ENCODE measurements at regions not wholly inside any gene's neighbourhood (a gene's known extent, or its start where the extent isn't known, plus 50 kb on each side); places are given as distances from the start of the nearest gene placed in this dataset.

DNA sequence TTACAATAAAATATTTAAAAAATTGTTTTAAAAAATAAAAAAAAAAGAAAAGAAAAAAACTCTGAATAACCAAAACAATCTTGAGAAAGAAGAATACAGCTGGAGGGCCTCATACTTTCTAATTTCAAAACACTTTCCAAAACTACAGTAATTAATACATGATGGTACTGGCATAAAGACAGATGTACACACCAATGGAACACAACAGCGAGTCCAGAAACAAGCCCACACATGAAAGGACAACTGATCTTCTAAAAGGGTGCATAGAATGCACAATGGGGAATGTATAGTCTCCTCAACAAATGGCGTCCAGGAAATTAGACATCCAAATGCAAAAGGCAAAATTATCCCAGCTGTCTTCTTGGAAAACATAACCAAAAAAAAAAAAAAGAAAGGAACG, 99.6 kb downstream of the LURAP1L start:
- DNase-seq (ENCODE audit: low read depth in 3 of 3, low spot score in 2 of 3): no peak

- no peak for DNase-seq (ENCODE audit: low read depth in 3 of 3, low spot score in 2 of 3)
Observed at GRCh38 chr9:12875191-12875590, 100.4 kb downstream of the LURAP1L start.

GRCh38 chr9:12876872-12877271, 102.1 kb downstream of the LURAP1L start:
- DNase-seq (ENCODE audit: low read depth in 3 of 3, low spot score in 2 of 3): no peak

DNA sequence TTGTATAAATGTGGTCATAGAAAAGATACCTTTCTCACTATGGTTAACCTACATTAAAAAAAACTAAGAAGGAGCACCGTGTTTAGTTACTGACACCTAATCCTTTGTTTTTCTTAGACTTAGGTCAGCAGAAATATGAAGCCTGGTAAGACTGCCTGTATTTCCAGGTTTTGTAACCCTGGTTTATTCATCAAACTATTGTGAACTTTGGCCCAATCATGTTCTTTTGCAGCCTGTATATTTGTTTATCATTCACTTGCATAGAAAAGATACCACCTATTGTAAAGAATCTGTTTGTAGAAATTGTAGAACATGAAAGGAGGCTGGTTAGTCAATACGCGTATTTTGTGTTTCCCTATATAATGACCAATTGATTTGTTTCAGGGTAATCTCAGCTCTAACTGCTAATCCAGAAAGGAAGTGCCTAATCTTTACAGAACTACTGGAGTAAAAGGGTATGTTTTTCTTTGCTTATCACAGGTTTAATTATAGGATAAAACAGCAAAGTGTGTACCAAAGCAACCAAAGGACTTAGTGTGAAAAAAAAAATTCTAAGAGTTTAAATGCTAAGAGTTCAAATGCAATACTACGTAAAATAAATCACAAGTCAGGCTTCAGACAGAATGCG, 103.6 kb downstream of the LURAP1L start:
- no peak for DNase-seq (ENCODE audit: low read depth in 3 of 3, low spot score in 2 of 3)

DNA sequence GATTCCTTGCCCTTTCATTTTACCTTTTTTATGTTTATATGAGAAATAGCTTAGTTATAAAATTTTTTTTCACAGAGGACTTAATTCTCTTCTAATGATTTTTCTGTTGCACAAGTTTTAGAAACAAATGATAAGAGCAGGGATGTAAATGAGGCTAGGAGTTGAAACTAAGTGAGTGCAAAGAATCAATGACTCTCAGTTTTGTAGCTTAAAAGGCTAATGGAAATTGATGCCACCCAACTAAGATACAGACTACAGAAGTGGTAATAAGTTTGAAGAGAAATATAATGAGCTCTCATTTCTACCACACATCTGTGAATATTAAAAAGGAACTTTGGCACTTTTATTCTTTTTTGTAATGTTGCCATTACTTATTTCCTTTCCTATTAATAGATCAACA, 105.1 kb downstream of the LURAP1L start:
- no peak for DNase-seq (ENCODE audit: low read depth in 3 of 3, low spot score in 2 of 3)

GRCh38 chr9:12880406-12881015, 105.7 kb downstream of the LURAP1L start:
- DNase-seq (ENCODE audit: low read depth in 3 of 3, low spot score in 2 of 3): no peak

DNA sequence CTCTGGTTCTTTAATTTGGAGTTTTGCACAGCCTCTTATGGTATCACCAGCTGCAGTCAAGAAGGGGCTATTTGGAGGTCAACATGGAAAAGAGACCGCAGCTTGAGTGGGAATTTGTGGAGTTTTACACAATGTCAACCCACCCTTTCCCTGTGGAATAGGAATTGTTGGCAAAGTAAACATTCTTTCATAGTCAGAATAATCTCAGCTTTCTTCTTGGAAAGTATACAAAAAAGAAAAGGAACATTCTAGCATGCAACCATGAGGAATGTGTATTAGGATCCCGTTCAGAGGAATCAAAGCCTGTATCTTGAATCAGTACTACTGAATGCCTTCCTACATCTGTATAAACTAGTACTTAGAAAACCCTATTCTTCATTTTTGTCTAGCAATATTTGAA, 107.6 kb downstream of the LURAP1L start:
- no peak for DNase-seq (ENCODE audit: low read depth in 3 of 3, low spot score in 2 of 3)

GRCh38 chr9:12884736-12885395, 110.0 kb downstream of the LURAP1L start:
- no peak for DNase-seq (ENCODE audit: low read depth in 3 of 3, low spot score in 2 of 3)

- no peak for DNase-seq (ENCODE audit: low read depth in 3 of 3, low spot score in 2 of 3)
Observed at GRCh38 chr9:12889402-12890106, 114.7 kb downstream of the LURAP1L start.

DNA sequence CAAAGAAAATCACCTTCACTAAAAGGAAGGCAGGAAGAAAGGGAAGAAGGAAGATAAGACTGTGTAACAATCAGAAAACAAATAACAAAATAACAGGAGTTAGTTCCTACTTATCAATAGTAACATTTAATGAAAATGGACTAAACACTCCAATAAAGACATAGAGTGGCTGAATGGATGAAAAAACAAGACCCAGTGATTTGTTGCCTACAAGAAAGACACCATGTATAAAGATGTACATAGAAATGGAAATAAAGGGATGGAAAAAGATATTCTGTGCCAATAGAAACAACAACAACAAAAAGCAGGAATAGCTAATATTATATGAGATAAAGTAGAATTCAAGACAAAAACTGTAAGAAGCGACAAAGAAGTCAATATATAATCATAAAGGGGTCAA, 116.8 kb downstream of the LURAP1L start:
- DNase-seq (ENCODE audit: low read depth in 3 of 3, low spot score in 2 of 3): no peak

DNA sequence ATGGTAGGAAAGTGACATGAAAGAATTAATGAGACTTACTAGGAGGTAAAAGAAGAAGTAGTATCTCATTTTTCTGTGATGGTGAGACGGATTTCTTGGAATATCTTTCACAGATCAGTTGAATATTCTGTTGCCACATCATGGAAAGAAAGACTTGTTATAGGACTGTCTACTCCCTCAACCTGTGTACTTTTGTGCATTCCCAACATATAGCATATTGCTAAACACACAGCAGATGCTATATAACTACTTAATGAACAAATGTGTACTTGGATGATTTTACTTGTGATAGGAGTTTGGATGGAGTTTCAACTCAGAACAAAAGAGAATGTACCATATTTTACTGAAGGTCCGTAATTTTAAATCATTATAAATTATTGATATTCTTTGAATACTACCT, 128.5 kb downstream of the LURAP1L start:
- DNase-seq (ENCODE audit: low read depth in 3 of 3, low spot score in 2 of 3): no peak

DNA sequence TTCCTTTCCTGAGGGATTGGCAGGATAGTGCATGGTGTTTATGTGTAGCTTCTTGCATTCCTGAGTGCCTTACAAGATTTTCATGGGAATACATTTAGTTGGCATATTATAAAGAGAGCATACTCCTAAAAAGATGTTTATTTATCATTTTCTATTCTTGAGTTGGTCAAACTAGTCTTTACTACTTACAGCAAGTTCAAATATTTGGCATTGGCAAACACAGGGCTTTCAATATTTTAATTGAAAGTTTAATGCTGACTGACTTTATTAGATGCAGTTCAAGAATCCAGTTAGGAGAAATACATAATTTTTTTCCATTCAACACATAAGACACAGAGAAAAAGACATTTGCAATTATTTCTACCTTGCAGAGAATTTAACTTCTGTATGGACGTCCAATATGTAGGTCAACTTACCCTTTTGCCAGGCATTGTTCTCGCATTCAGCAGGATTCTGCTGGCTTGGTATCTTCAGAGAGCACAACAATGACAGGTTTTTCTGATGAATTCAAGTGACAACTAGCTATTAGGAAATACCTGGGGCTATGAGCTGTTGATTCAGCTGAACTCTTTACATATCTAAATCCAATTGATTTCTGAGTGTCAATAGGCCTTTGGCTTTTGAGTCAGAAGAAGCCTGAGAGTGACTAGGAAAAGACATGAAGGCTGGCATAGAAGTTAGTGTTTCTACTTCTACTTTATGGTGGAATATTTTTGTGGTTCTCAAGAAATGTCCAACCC, 129.6 kb downstream of the LURAP1L start:
- DNase-seq (ENCODE audit: low read depth in 3 of 3, low spot score in 2 of 3): no peak

- DNase-seq (ENCODE audit: low read depth in 3 of 3, low spot score in 2 of 3): no peak
Observed at GRCh38 chr9:12906646-12907045, 131.8 kb downstream of the LURAP1L start.

DNA sequence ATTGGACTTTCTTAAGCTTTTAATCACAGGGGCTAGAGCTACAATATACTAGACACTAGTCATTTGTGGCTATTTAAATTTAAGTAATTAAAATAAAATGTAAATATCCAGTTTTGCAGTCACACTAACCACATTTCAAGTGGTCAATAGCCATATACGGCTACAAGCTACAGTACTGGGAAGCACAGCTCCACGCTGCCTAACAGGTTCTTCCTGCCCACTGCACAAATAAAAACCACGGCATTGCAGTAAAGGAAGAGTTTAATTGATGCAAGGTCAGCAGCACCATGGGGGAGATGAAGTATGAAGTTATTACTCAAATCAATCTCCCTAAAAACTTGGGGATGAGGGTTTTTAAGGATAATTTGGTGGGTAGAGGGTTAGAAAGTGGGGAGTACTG, 134.1 kb downstream of the LURAP1L start:
- no peak for DNase-seq (ENCODE audit: low read depth in 3 of 3, low spot score in 2 of 3)

- no peak for DNase-seq (ENCODE audit: low read depth in 3 of 3, low spot score in 2 of 3)
Observed at GRCh38 chr9:12915366-12915954, 140.6 kb downstream of the LURAP1L start.

- no peak for DNase-seq (ENCODE audit: low read depth in 3 of 3, low spot score in 2 of 3)
Observed at GRCh38 chr9:12916042-12916441, 141.2 kb downstream of the LURAP1L start.

DNA sequence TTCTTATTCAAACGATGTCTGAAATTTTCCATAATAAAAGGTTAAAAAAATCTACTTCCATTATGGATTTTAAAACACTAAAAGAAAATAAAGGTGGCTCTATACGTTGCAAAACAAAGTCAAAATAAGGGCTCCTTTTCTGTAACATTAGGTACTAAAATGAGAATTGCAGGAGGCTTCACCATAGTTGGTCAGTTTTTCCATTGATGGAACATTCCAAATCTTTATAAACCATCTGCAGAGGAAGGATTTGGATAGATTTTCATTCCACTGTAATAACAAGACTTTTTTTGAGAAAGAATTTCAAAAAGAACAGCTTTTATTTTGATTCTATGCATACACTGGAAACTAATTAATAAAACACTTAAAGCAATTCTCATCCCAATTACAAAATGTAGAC, 145.6 kb downstream of the LURAP1L start:
- DNase-seq (ENCODE audit: low read depth in 3 of 3, low spot score in 2 of 3): no peak

GRCh38 chr9:12921621-12922020, 146.8 kb downstream of the LURAP1L start:
- no peak for DNase-seq (ENCODE audit: low read depth in 3 of 3, low spot score in 2 of 3)

GRCh38 chr9:12922224-12922866, 147.5 kb downstream of the LURAP1L start:
- DNase-seq (ENCODE audit: low read depth in 3 of 3, low spot score in 2 of 3): no peak

- DNase-seq (ENCODE audit: low read depth in 3 of 3, low spot score in 2 of 3): no peak
Observed at GRCh38 chr9:12923468-12924009, 148.7 kb downstream of the LURAP1L start.
